ENCODE measurements at regions not wholly inside any gene's neighbourhood (a gene's known extent, or its start where the extent isn't known, plus 50 kb on each side); places are given as distances from the start of the nearest gene placed in this dataset.

- TF ChIP-seq POLR2A (IDR thresholded peaks at IDR 0.05; ENCODE audit: extremely low read depth, insufficient read length) (no peak), CTCF (IDR thresholded peaks at IDR 0.05; ENCODE audit: low read depth, low read length) (no peak), MYC (IDR thresholded peaks at IDR 0.05; ENCODE audit: low read depth, low read length) (no peak)
Measured at GRCh38 chr3:28935146-28935545, 345.7 kb upstream of the RBMS3 start.
